WTC11 (cell line): ENCODE measurements at regions not wholly inside any gene's neighbourhood (a gene's known extent, or its start where the extent isn't known, plus 50 kb on each side); places are given as distances from the start of the nearest gene placed in this dataset.

Source experiments
- FOXJ3 ChIP-seq: sonication (generic); formaldehyde crosslinking; IDR thresholded peaks from 2 replicates; pipeline ENCODE4 v1.9.0; 2021; ENCODE audit warnings: missing genetic modification reagents, mild to moderate bottlenecking, borderline replicate concordance
- ZNF121 ChIP-seq: sonication (generic); formaldehyde crosslinking; IDR thresholded peaks from 2 replicates; pipeline ENCODE4 v1.8.0; 2023; ENCODE audit warnings: missing genetic modification reagents
- ZNF232 ChIP-seq: sonication (generic); formaldehyde crosslinking; IDR thresholded peaks from 2 replicates; pipeline ENCODE4 v1.8.0; 2022; ENCODE audit warnings: mild to moderate bottlenecking, missing genetic modification reagents
- TF ChIP-seq, protein P1 (sequence below): fragments of 200-600 bp; IDR thresholded peaks from 2 replicates; pipeline ENCODE4 v1.8.0; 2022; ENCODE audit warnings: antibody characterized with exemption

DNA sequence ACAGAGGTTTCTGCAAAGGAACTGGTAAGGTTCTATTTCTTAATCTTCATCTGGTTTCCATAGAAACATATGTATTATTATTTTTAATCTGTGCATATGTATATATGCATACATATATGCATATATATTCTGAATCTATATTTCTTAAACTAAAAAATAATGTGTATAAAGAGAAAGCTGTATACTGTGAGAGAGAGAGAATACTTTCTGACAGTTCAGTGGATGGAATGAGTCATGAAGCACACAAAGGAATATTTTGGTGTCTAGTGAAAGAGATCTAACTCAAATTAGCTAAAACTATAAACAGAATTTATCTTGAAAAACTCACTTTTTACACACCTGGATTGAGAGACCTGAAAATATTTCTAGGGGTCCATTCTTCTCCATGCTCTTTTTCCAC, 1929.3 kb upstream of the LRRTM1 start:
- TF ChIP-seq, protein P1, sequence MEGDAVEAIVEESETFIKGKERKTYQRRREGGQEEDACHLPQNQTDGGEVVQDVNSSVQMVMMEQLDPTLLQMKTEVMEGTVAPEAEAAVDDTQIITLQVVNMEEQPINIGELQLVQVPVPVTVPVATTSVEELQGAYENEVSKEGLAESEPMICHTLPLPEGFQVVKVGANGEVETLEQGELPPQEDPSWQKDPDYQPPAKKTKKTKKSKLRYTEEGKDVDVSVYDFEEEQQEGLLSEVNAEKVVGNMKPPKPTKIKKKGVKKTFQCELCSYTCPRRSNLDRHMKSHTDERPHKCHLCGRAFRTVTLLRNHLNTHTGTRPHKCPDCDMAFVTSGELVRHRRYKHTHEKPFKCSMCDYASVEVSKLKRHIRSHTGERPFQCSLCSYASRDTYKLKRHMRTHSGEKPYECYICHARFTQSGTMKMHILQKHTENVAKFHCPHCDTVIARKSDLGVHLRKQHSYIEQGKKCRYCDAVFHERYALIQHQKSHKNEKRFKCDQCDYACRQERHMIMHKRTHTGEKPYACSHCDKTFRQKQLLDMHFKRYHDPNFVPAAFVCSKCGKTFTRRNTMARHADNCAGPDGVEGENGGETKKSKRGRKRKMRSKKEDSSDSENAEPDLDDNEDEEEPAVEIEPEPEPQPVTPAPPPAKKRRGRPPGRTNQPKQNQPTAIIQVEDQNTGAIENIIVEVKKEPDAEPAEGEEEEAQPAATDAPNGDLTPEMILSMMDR: no peak
- no peak for TF ChIP-seq FOXJ3 (CRISPR knock-in tag)
- TF ChIP-seq ZNF121 (CRISPR knock-in tag): no peak
- no peak for TF ChIP-seq ZNF232 (CRISPR knock-in tag)
